ENCODE measurements at regions not wholly inside any gene's neighbourhood (a gene's known extent, or its start where the extent isn't known, plus 50 kb on each side); places are given as distances from the start of the nearest gene placed in this dataset.

GRCh38 chr16:8023326-8023725 is 567.0 kb downstream of the TMEM114 start (continued):
- TF ChIP-seq REST (IDR thresholded peaks at IDR 0.05; ENCODE audit: low read depth) = no peak
- TF ChIP-seq EZH2phosphoT487 (IDR thresholded peaks at IDR 0.05; ENCODE audit: borderline replicate concordance) = no peak
- no peak for TF ChIP-seq FOSL1 (IDR thresholded peaks at IDR 0.05; ENCODE audit: low read depth)
- no peak for TF ChIP-seq EZH2 (IDR thresholded peaks at IDR 0.05)
- TF ChIP-seq CTCF (IDR thresholded peaks at IDR 0.05 in 2 of 3, conservative IDR thresholded peaks at IDR 0.05 in 1 of 3; ENCODE audit: borderline replicate concordance in 1 of 3, insufficient read depth in 1 of 3, low read depth in 2 of 3, low read length in 2 of 3) = no peak
- TF ChIP-seq SRF (IDR thresholded peaks at IDR 0.05; ENCODE audit: low read depth) = no peak

- Histone ChIP-seq H3K4me3 (replicated peaks in 1 of 2; ENCODE audit: low read depth in 1 of 2, low read length in 2 of 2) (no peak overlapping the region), H3K4me1 (ENCODE audit: control insufficient read depth in 1 of 2, insufficient read depth in 2 of 2, low read length in 2 of 2) (no peaks in the 10 kb centered on the region), H4K20me1 (ENCODE audit: insufficient read depth) (no peaks in the 10 kb centered on the region), H3K4me2 (ENCODE audit: low read length) (no peak overlapping the region), H3K9ac (ENCODE audit: low read length) (no peak overlapping the region), H3K79me2 (ENCODE audit: insufficient read depth, low read length) (no peaks in the 10 kb centered on the region), H3K27me3 (ENCODE audit: insufficient read depth, low read length) (no peaks in the 10 kb centered on the region), H3K9me3 (ENCODE audit: control insufficient read depth in 1 of 2, insufficient read depth in 1 of 2, low read depth in 1 of 2, low read length in 2 of 2) (peaks cover 8% of the 10 kb centered on the region in 2 experiments; a peak in 2 of 4 replicates), H3K27ac (ENCODE audit: low read depth, low read length) (no peak overlapping the region), H3K9me2 (ENCODE audit: insufficient read depth) (no peaks in the 10 kb centered on the region), H2AFZ (ENCODE audit: low read depth, low read length, poor library complexity, severe bottlenecking) (no peak overlapping the region), H3K36me3 (ENCODE audit: control insufficient read depth in 1 of 2, insufficient read depth in 2 of 2, low read length in 2 of 2) (no peaks in the 10 kb centered on the region)
- POLR2A ChIA-PET = no interaction called here
- no TSS peak for BruUV-seq (replicated peaks)
- CTCF ChIA-PET = no interaction called here
- TF ChIP-seq TCF7L2 (IDR thresholded peaks at IDR 0.05; ENCODE audit: borderline replicate concordance, extremely low read depth, insufficient read depth, insufficient read length) (no peak), RAD21 (IDR thresholded peaks at IDR 0.05; ENCODE audit: low read depth) (no peak), EZH2phosphoT487 (IDR thresholded peaks at IDR 0.05; ENCODE audit: borderline replicate concordance) (no peak), SRF (IDR thresholded peaks at IDR 0.05; ENCODE audit: low read depth) (no peak)
- DNase-seq (ENCODE audit: low read depth, low spot score) = no peak
- RAD21 ChIA-PET (ENCODE audit: low non-redundant PET in 1 of 2, low total read pairs in 2 of 2, uncharacterized antibody in 2 of 2, unreplicated experiment in 2 of 2) = no interaction called here
- ATAC-seq = no peak
- intact Hi-C loops (cut with micrococcal nuclease) = no loop called here
Measured at GRCh38 chr16:8005096-8005860, 585.0 kb downstream of the TMEM114 start.

Data from HCT116 (cell line).